ENCODE measurements at regions not wholly inside any gene's neighbourhood (a gene's known extent, or its start where the extent isn't known, plus 50 kb on each side); places are given as distances from the start of the nearest gene placed in this dataset.

DNA sequence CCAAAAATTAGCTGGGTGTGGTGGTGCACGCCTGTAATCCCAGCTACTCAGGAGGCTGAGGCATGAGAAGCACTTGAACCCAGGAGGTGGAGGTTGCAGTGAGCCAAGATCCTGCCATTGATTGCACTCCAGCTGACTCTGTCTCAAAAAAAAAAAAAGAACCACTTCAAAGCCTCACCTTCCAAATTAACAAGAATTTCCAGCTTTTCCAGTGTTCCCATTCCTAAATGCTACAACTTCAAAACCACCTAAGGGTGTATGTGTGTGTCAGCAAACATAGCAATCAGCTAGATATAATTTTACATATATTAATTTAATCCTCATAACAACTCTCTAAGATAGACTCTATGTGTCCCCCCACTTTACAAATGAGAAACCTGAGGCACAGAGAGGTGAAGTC, 512.5 kb upstream of the PROK2 start:
- Histone ChIP-seq H2BK120ac (ENCODE audit: low read depth, low read length) (no peak overlapping the region), H4K8ac (ENCODE audit: low read depth, low read length) (no peak overlapping the region), H4K91ac (ENCODE audit: low read depth, low read length, poor library complexity) (no peak overlapping the region), H2AK5ac (ENCODE audit: low read depth, low read length) (no peak overlapping the region), H3K27me3 (ENCODE audit: control insufficient read depth in 3 of 3, insufficient read depth in 3 of 3, low read depth in 1 of 3, low read length in 3 of 3) (peaks cover 0 to 10% (median 0%) of the 10 kb centered on the region in 3 experiments), H3K4me1 (ENCODE audit: control insufficient read depth in 2 of 2, insufficient read depth in 1 of 2, low read depth in 1 of 2, low read length in 2 of 2) (no peaks in the 10 kb centered on the region), H3K14ac (ENCODE audit: low read length) (no peak overlapping the region), H3K18ac (ENCODE audit: low read length) (no peak overlapping the region), H3K79me1 (ENCODE audit: low read depth, low read length) (no peaks in the 10 kb centered on the region), H2BK12ac (ENCODE audit: low read length) (no peak overlapping the region), H3K23ac (ENCODE audit: low read depth, low read length, poor library complexity) (no peak overlapping the region), H3K27ac (replicated peaks; ENCODE audit: low read length) (no peak overlapping the region), H3K9ac (ENCODE audit: low read depth, low read length, poor library complexity) (no peak overlapping the region), H3K4me2 (ENCODE audit: insufficient read depth, low read length, poor library complexity, severe bottlenecking) (no peak overlapping the region), H2BK15ac (ENCODE audit: low read length) (no peak overlapping the region), H2BK5ac (ENCODE audit: low read length) (no peak overlapping the region), H3K4me3 (ENCODE audit: low read length in 2 of 2) (no peak overlapping the region), H2AFZ (ENCODE audit: low read length) (no peak overlapping the region), H3K9me3 (replicated peaks in 1 of 2; ENCODE audit: control insufficient read depth in 2 of 2, insufficient read depth in 1 of 2, low read depth in 1 of 2, low read length in 2 of 2) (no peaks in the 10 kb centered on the region), H3K36me3 (replicated peaks in 1 of 2; ENCODE audit: control insufficient read depth in 2 of 2, insufficient read depth in 2 of 2, low read length in 2 of 2) (no peaks in the 10 kb centered on the region), H3K4ac (ENCODE audit: low read length) (no peak overlapping the region)
- DNase-seq (ENCODE audit: low spot score) = no peak
- no CpG with 5 or more reads among the region's 1 CpG for WGBS, 2 donors (ENCODE audit: extremely low coverage in 2 of 2, insufficient read length in 2 of 2, insufficient replicate concordance in 1 of 2)

GRCh38 chr3:72296477-72297111, 511.6 kb upstream of the PROK2 start:
- Histone ChIP-seq H3K23ac (ENCODE audit: low read depth, low read length, poor library complexity) (no peak overlapping the region), H2BK15ac (ENCODE audit: low read length) (no peak overlapping the region)
- DNase-seq (ENCODE audit: low spot score) = no peak

GRCh38 chr3:72295962-72296450, 511.1 kb upstream of the PROK2 start:
- H3K23ac ChIP-seq (ENCODE audit: low read depth, low read length, poor library complexity) = no peak overlapping the region
- H2AFZ ChIP-seq (ENCODE audit: low read length) = peak overlapping the region; percentile 57
- H3K9ac ChIP-seq (ENCODE audit: low read depth, low read length, poor library complexity) = no peak overlapping the region
- H3K4ac ChIP-seq (ENCODE audit: low read length) = no peak overlapping the region
- H2BK5ac ChIP-seq (ENCODE audit: low read length) = no peak overlapping the region
- H3K4me1 ChIP-seq (ENCODE audit: control insufficient read depth in 2 of 2, insufficient read depth in 1 of 2, low read depth in 1 of 2, low read length in 2 of 2) = no peaks in the 10 kb centered on the region
- no peaks in the 10 kb centered on the region for H3K79me1 ChIP-seq (ENCODE audit: low read depth, low read length)
- no peak overlapping the region for H3K18ac ChIP-seq (ENCODE audit: low read length)
- H4K91ac ChIP-seq (ENCODE audit: low read depth, low read length, poor library complexity) = no peak overlapping the region
- no peak for DNase-seq (ENCODE audit: low spot score)
- no peak overlapping the region for H4K8ac ChIP-seq (ENCODE audit: low read depth, low read length)
- H2BK12ac ChIP-seq (ENCODE audit: low read length) = no peak overlapping the region
- no CpG with 5 or more reads among the region's 7 CpGs for WGBS, 2 donors (ENCODE audit: extremely low coverage in 2 of 2, insufficient read length in 2 of 2, insufficient replicate concordance in 1 of 2)
- H3K36me3 ChIP-seq (replicated peaks in 1 of 2; ENCODE audit: control insufficient read depth in 2 of 2, insufficient read depth in 2 of 2, low read length in 2 of 2) = no peaks in the 10 kb centered on the region
- peaks cover 0 to 19% (median 0%) of the 10 kb centered on the region in 3 experiments for H3K27me3 ChIP-seq (ENCODE audit: control insufficient read depth in 3 of 3, insufficient read depth in 3 of 3, low read depth in 1 of 3, low read length in 3 of 3)
- H3K4me2 ChIP-seq (ENCODE audit: insufficient read depth, low read length, poor library complexity, severe bottlenecking) = no peak overlapping the region
- H2BK15ac ChIP-seq (ENCODE audit: low read length) = no peak overlapping the region
- no peak overlapping the region for H3K14ac ChIP-seq (ENCODE audit: low read length)
- H3K27ac ChIP-seq (replicated peaks; ENCODE audit: low read length) = no peak overlapping the region
- no peak overlapping the region for H2AK5ac ChIP-seq (ENCODE audit: low read depth, low read length)
- H2BK120ac ChIP-seq (ENCODE audit: low read depth, low read length) = no peak overlapping the region
- H3K4me3 ChIP-seq (ENCODE audit: low read length in 2 of 2) = no peak overlapping the region
- no peaks in the 10 kb centered on the region for H3K9me3 ChIP-seq (replicated peaks in 1 of 2; ENCODE audit: control insufficient read depth in 2 of 2, insufficient read depth in 1 of 2, low read depth in 1 of 2, low read length in 2 of 2)

More at GRCh38 chr3:72296477-72297111, 511.6 kb upstream of the PROK2 start:
- Histone ChIP-seq H2AK5ac (ENCODE audit: low read depth, low read length) (no peak overlapping the region), H2BK5ac (ENCODE audit: low read length) (no peak overlapping the region), H3K4ac (ENCODE audit: low read length) (no peak overlapping the region), H2BK12ac (ENCODE audit: low read length) (no peak overlapping the region), H3K18ac (ENCODE audit: low read length) (no peak overlapping the region), H3K9me3 (replicated peaks in 1 of 2; ENCODE audit: control insufficient read depth in 2 of 2, insufficient read depth in 1 of 2, low read depth in 1 of 2, low read length in 2 of 2) (no peaks in the 10 kb centered on the region), H2BK120ac (ENCODE audit: low read depth, low read length) (no peak overlapping the region), H3K4me3 (ENCODE audit: low read length in 2 of 2) (no peak overlapping the region), H3K4me2 (ENCODE audit: insufficient read depth, low read length, poor library complexity, severe bottlenecking) (no peak overlapping the region), H3K4me1 (ENCODE audit: control insufficient read depth in 2 of 2, insufficient read depth in 1 of 2, low read depth in 1 of 2, low read length in 2 of 2) (no peaks in the 10 kb centered on the region), H4K8ac (ENCODE audit: low read depth, low read length) (no peak overlapping the region), H2AFZ (ENCODE audit: low read length) (peak overlapping the region; percentile 57), H3K27me3 (ENCODE audit: control insufficient read depth in 3 of 3, insufficient read depth in 3 of 3, low read depth in 1 of 3, low read length in 3 of 3) (peaks cover 0 to 14% (median 0%) of the 10 kb centered on the region in 3 experiments), H3K79me1 (ENCODE audit: low read depth, low read length) (no peaks in the 10 kb centered on the region), H3K27ac (replicated peaks; ENCODE audit: low read length) (no peak overlapping the region), H4K91ac (ENCODE audit: low read depth, low read length, poor library complexity) (no peak overlapping the region), H3K14ac (ENCODE audit: low read length) (no peak overlapping the region), H3K9ac (ENCODE audit: low read depth, low read length, poor library complexity) (no peak overlapping the region), H3K36me3 (replicated peaks in 1 of 2; ENCODE audit: control insufficient read depth in 2 of 2, insufficient read depth in 2 of 2, low read length in 2 of 2) (no peaks in the 10 kb centered on the region)
- WGBS, 2 donors (ENCODE audit: extremely low coverage in 2 of 2, insufficient read length in 2 of 2, insufficient replicate concordance in 1 of 2) = no CpG with 5 or more reads among the region's 8 CpGs

- Histone ChIP-seq H2BK120ac (ENCODE audit: low read depth, low read length) (no peak overlapping the region), H3K9me3 (replicated peaks in 1 of 2; ENCODE audit: control insufficient read depth in 2 of 2, insufficient read depth in 1 of 2, low read depth in 1 of 2, low read length in 2 of 2) (no peaks in the 10 kb centered on the region), H3K27me3 (ENCODE audit: control insufficient read depth in 3 of 3, insufficient read depth in 3 of 3, low read depth in 1 of 3, low read length in 3 of 3) (peaks cover 0 to 24% (median 0%) of the 10 kb centered on the region in 3 experiments), H3K18ac (ENCODE audit: low read length) (no peak overlapping the region), H3K27ac (replicated peaks; ENCODE audit: low read length) (no peak overlapping the region), H3K4ac (ENCODE audit: low read length) (no peak overlapping the region), H2BK5ac (ENCODE audit: low read length) (no peak overlapping the region), H3K4me1 (ENCODE audit: control insufficient read depth in 2 of 2, insufficient read depth in 1 of 2, low read depth in 1 of 2, low read length in 2 of 2) (no peaks in the 10 kb centered on the region), H3K79me1 (ENCODE audit: low read depth, low read length) (no peaks in the 10 kb centered on the region), H2BK15ac (ENCODE audit: low read length) (no peak overlapping the region), H3K23ac (ENCODE audit: low read depth, low read length, poor library complexity) (no peak overlapping the region), H3K4me2 (ENCODE audit: insufficient read depth, low read length, poor library complexity, severe bottlenecking) (no peak overlapping the region), H4K91ac (ENCODE audit: low read depth, low read length, poor library complexity) (no peak overlapping the region), H2AK5ac (ENCODE audit: low read depth, low read length) (no peak overlapping the region), H3K36me3 (replicated peaks in 1 of 2; ENCODE audit: control insufficient read depth in 2 of 2, insufficient read depth in 2 of 2, low read length in 2 of 2) (no peaks in the 10 kb centered on the region), H3K4me3 (ENCODE audit: low read length in 2 of 2) (no peak overlapping the region), H3K9ac (ENCODE audit: low read depth, low read length, poor library complexity) (no peak overlapping the region), H2AFZ (ENCODE audit: low read length) (no peak overlapping the region), H3K14ac (ENCODE audit: low read length) (no peak overlapping the region), H2BK12ac (ENCODE audit: low read length) (no peak overlapping the region), H4K8ac (ENCODE audit: low read depth, low read length) (no peak overlapping the region)
- no peak for DNase-seq (ENCODE audit: low spot score)
- WGBS, 2 donors (ENCODE audit: extremely low coverage in 2 of 2, insufficient read length in 2 of 2, insufficient replicate concordance in 1 of 2) = no CpG with 5 or more reads among the region's 7 CpGs
Observed at GRCh38 chr3:72295276-72295961, 510.5 kb upstream of the PROK2 start.

Data from neuronal stem cell (in vitro differentiated cells).